GM10266 (cell line): ENCODE measurements at regions not wholly inside any gene's neighbourhood (a gene's known extent, or its start where the extent isn't known, plus 50 kb on each side); places are given as distances from the start of the nearest gene placed in this dataset.

ENCODE experiments used
- DNase-seq: peaks from one replicate; pipeline ENCODE4 v3.0.0; 2012; ENCODE audit errors: extremely low spot score
- TF ChIP-seq, protein P1 (sequence below): IDR thresholded peaks from 2 replicates; pipeline ENCODE4 v1.5.1; 2012; ENCODE audit warnings: mild to moderate bottlenecking, low read depth; ENCODE audit not compliant: control insufficient read depth, insufficient read depth; ENCODE audit errors: missing control alignments

DNA sequence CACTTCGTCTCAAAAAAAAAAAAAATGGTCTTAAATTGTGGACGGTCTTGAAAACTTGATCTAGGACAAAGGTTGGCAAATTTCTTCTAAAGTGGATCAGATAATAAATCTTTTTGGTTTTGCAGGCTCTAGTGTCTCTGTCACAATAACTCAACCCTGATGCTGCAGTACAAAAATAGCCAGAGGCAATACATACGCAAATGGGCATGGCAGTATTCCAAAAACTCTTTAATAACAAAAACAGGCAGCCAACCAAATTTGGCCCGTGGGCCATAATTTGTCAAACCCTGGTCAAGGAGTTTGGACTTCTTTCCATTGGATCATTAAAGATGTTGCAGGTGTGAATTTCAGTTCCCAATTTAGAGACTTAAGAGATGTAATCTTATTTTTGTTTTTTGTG, 93.5 kb upstream of the MRI1 start:
- TF ChIP-seq, protein P1, sequence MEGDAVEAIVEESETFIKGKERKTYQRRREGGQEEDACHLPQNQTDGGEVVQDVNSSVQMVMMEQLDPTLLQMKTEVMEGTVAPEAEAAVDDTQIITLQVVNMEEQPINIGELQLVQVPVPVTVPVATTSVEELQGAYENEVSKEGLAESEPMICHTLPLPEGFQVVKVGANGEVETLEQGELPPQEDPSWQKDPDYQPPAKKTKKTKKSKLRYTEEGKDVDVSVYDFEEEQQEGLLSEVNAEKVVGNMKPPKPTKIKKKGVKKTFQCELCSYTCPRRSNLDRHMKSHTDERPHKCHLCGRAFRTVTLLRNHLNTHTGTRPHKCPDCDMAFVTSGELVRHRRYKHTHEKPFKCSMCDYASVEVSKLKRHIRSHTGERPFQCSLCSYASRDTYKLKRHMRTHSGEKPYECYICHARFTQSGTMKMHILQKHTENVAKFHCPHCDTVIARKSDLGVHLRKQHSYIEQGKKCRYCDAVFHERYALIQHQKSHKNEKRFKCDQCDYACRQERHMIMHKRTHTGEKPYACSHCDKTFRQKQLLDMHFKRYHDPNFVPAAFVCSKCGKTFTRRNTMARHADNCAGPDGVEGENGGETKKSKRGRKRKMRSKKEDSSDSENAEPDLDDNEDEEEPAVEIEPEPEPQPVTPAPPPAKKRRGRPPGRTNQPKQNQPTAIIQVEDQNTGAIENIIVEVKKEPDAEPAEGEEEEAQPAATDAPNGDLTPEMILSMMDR = no peak
- DNase-seq = no peak

DNA sequence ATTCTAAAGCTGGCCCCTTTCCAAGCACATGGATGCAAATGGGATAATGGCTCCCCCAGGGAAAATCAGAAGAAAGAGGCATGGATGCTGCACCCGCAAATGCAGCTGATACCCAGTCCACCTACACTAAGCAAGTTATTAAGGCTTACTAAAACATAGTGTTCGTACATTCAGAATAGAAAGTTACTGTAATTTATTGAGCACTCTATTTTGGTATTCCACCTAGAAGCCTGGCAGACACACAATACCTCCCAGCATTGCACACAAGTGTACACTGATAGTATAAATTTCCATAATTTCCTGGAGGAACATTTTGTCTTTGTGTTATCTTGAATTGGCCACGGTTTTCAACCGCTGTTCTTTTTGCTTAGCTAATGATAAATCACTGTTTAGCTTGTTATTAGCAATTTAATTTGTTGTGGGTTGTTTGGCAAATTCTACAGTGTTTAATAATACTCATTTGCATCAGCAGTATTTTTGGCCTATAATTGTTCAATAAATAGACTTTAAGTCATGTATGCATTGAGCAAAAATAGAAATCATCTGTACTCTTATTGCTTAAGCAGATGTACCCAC, 94.5 kb upstream of the MRI1 start:
- no peak for DNase-seq
- TF ChIP-seq, protein P1 = no peak

DNA sequence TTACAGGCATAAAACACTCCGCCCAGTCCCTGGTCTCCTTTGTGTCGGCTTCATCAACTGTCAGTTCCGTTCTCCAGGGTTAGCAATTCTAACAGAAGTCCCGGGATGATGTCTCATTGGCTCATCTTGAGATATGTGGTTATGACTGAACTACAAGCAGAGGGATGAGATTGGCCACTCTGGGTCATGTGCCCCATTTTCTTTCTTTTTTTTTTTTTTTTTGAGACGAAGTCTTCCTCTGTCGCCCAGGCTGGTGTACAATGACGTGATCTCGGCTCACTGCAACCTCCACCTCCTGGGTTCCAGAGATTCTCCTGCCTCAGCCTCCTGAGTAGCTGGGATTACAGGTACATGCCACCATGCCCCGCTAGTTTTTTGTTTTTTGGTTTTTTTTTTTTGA, 95.4 kb upstream of the MRI1 start:
- DNase-seq = no peak
- TF ChIP-seq, protein P1 = no peak

DNA sequence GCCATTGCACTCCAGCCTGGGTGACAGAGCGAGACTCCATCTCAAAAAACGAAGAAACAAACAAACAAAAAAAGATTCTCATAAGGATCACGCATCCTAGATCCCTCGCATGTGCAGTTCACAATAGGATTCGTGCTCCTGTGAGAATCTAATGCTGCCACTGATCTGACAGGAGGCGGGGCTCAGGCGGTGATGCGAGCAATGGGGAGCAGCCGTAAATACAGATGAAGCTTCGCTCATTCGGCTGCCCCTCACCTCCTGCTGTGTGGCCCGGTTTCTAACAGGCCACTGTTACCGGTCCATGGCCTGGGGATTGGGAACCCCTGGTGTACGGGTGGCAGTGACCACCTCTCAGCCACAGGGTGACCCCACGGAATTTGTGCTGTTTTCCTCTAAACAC, 98.2 kb upstream of the MRI1 start:
- TF ChIP-seq, protein P1 = no peak
- no peak for DNase-seq

DNA sequence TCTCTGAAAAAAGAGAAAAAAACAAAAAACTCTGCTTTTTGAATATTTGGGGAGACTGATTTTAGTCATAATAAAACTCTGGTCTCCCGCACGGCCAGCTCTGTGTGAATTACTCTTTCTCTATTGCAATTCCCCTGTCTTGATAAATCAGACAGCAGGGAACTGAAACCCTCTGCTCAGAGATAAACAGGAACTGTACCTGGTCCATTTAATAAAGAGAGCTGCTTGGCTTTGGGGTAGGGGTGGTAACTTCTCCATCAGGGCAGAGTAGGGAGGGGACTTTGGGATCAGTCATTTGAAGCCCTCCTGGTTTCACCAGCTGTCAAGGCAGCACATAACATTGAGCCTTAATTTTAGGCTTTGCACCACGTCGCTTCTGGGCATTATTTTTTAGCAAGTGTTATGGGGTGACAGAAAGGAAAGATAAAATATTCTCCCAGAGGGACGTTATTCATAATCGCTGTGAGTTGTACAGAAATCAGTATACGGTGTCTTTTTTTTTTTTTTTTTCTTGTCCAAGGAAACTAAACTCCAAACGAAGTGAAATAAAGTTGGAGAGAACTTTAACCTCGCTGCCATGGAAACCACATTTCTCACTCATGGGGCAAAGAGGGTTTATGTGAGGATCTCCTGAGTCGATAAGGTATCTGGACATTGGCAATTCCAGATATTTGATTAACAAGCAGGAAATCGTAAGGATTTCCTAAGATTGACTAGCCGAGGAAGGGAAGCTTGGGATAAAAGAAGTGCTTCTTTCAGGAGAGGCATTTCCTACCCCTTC, 99.0 kb upstream of the MRI1 start:
- no peak for DNase-seq
- TF ChIP-seq, protein P1 = no peak

DNA sequence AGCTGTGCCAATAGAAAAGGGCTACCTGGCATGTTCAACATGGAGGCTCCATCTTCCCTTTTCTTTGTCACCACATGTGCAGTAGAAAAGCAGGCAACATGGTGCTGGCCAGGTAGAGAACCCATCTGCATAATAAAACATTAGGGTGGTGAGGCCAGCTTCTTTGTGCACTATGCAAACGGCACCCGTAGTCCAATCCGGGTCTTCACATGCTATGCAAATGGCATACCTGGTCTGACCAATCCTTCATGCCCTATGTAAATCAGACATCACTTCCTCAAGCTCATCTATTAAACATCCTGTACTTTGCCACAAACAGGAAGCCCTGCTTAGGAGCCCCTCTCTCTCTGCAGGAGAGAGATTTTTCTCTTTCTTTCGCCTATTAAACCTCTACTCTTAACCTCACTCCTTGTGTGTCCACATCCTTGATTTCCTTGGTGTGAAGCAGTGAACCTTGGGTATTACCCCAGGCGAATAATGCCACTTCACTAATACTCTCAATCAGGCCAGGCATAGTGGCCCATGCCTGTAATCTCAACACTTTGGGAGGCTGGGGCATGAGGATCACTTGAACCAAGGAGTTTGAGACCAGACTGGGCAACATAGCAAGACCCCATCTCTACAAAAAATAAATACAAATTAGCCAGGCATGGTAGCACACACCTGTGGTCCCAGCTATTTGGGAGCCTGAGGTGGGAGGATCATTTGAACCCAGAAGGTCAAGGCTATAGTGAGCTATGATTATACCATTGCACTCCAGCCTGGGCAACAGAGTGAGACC, 111.3 kb upstream of the MRI1 start:
- DNase-seq = no peak
- TF ChIP-seq, protein P1 = no peak

DNA sequence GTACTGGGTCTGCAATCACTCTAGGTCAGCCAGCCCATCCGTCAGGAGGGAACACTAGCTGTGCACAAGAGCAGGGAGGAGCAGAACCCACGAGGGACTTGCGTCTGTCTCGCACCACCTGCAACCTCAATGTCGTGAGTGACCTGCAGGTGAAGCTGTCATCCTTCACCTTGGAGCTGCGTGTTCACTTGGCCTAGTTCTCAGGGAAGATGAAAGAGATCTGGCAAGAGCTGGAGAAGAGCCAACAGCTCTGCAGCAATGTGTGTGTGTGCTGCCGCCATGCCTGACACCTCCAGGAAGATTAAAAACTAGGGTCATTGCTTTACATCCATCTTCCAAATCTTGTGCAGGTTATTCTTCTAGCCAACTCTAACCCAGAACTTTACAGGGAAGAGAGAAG, 117.6 kb upstream of the MRI1 start:
- no peak for DNase-seq
- TF ChIP-seq, protein P1 = no peak
